Retina (tissue), 1 donor: ENCODE measurements at regions not wholly inside any gene's neighbourhood (a gene's known extent, or its start where the extent isn't known, plus 50 kb on each side); places are given as distances from the start of the nearest gene placed in this dataset.

Experiments used
- DNase-seq: peaks from one replicate; pipeline ENCODE4 v3.0.0-alpha.2; 2016

GRCh38 chr18:43650426-43650825, 373.1 kb upstream of the SYT4 start:
- DNase-seq: no peak

- DNase-seq: no peak
These were observed 373.8 kb upstream of the SYT4 start for GRCh38 chr18:43651057-43651456.

- no peak for DNase-seq
These were observed 379.3 kb upstream of the SYT4 start for GRCh38 chr18:43656547-43656946.

GRCh38 chr18:43661570-43661969, 384.3 kb upstream of the SYT4 start:
- no peak for DNase-seq

GRCh38 chr18:43662657-43663056, 385.4 kb upstream of the SYT4 start:
- DNase-seq: no peak

DNA sequence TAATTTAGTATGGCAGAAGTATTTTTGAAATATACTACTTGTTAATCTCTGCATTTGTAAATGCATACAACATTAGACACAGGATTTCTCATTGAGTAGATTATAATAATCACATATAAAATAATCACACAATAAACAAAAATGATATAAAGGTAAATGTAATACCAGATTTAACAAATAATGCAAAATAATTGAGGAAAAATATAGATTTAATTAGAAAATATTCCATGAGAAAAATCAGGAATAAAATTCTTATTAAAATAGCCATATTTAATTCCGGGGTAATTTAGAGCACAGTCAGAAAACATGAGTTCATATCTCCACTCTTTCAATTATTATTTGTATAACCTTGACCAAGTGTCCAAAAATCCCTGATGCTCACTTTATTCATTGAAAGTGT, 385.9 kb upstream of the SYT4 start:
- no peak for DNase-seq

DNA sequence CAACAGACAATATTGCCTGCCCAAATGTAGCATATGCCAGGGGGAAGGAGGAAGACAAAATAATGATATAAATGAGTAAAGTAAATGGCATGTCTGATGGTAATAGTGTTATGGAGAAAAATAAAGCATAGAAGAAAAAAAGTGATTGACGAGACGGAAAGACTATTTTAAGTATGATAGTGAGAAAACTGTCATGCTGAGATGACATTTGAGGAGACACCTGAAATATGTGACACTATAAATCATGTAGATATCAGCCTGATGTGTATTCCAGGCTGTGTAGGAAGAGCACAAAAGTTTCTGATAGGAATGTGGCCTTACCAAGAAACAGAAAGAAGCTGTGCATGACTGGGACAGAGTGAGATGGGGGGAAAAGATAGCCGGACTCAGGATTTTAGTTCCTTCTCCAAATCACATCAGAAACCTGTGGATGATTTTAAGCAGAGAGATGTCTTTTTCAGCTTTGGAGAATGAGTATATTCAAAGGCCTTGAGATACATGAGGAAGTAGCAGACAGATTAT, 387.3 kb upstream of the SYT4 start:
- no peak for DNase-seq

DNA sequence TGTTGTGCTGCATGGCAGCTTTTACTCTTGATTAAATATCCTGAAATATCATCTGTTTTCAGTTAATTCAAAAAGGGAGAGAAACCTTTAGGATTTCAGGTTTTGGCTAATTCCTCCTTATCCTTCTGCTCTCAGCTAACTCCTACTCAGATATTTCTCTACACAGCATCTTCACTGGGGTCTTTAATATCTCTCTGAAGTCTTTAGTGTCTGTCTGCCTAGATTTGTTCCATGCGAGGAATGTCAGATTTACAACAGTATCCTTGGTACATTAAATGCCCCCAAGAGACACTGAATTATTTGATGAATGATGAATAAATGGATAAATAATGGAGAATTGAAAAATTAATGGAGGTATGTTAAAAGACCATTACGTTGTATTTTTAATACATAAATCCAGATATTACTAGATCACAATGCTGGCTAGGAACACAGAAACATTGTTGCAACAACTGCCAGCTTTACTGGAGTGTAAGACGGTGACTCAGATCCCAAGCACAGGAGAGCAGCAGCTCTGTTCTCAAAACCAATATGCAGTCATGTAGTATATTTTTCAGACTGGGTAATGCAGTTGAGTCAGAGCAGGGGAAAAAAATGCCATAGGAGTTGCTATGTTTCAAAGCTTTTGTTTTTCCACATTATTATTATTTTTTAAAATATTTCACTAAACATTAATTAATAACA, 388.0 kb upstream of the SYT4 start:
- DNase-seq: no peak

GRCh38 chr18:43668866-43669265, 391.6 kb upstream of the SYT4 start:
- DNase-seq: no peak

GRCh38 chr18:43671431-43671830, 394.1 kb upstream of the SYT4 start:
- DNase-seq: no peak

DNA sequence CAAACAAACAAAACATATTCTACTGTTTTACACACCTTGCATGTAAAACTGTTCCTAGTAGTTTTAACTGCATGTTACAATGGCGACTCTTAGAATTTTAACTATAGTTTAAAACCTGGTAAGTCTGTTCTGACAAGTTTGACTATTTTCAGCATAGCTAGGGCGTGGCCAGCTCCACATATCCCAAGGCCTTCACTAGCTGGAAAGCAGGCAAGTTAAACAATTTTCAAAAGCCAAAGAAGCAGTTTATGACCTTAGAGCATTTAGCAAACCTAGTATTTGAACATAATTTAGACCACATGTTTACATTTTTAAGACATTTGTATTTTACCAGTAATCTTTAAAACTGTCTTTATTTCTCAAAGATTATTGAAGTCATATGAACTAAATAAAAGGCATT, 402.8 kb upstream of the SYT4 start:
- no peak for DNase-seq

DNA sequence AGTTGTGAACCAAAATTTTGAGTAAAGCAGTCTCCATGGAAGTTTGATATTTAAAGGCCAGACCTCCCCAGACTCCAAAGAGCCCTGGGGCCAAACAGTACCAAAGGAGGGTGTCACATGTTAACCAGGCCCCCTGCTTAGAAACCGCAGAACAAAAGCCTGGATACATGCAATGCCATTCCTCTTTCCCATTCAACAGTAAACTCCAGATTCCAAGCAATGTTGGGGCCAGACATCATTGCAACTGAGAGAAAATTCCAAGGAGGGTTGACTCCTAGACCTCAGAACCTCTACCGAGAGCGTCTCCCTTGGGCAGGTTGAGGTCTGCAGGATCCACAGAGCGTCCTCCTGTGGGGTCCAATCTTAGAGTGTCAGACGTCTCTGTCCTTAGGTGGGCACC, 404.4 kb upstream of the SYT4 start:
- DNase-seq: no peak

DNA sequence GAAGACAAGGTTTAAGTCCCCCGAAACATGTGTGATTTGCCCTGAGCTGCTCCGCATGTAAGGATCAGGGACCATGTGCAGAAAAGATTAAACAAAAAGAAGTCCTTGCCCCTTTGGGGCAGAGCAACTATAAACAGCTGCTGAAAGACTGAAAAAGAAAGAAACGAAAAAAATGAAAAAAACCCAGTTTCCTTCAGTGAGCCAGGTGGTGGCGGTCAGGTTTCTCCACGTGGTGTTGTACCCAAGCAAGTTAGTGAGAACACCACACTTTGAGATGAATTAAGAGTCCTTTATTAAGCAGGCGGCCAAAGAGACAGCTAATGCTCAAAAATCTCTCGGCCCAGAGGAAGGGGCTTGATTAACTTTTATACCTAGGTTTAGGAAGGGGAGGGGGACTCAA, 404.9 kb upstream of the SYT4 start:
- DNase-seq: no peak

GRCh38 chr18:43686709-43687108, 409.4 kb upstream of the SYT4 start:
- DNase-seq: no peak

DNA sequence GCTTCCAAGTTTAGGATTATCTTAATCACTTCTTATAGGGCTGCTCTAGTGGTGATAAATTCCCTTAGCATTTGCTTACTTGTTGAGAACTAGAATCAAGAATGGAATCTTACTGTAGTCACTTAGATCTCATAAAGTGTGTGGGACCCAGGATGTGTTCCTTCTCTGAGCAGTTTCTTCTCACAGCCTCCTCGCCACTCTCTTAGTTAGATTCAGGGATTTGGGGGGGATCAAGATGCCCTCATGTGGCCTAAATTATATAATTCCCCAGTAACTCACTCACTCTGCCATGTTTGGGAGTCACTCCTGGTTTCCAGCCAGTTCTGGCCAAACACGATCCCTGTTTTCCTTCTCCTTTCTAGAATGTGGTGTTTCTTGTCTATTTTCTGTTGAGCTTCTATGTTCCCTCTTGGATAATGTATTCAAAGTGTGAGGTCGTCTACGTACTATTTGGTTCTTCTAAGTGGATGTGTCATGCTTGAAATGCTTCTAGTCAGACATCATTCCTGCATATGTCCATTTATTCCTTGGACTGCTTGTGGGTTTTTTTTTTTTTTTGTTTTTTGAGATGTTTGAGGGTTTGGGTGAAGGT, 414.9 kb upstream of the SYT4 start:
- DNase-seq: no peak

DNA sequence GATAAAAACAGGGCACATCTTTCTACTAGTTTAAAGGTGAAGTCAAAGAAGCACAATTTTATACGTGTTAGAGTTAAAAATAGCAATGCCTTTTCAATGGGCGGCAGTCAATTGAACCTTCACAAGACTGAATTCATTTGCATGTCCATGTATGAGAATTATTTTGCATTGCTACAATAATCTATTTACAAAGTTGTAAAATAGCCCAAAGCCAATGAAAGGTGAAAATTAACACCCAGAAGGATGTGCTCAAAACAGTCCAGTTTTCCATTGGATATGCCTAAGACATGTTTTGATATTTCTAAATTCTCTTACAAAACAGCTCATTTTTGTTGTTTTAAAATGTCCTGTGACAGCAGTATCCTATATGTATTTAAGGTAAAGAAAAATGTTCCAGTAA, 425.1 kb upstream of the SYT4 start:
- DNase-seq: no peak

GRCh38 chr18:43703050-43703449, 425.8 kb upstream of the SYT4 start:
- DNase-seq: no peak

DNA sequence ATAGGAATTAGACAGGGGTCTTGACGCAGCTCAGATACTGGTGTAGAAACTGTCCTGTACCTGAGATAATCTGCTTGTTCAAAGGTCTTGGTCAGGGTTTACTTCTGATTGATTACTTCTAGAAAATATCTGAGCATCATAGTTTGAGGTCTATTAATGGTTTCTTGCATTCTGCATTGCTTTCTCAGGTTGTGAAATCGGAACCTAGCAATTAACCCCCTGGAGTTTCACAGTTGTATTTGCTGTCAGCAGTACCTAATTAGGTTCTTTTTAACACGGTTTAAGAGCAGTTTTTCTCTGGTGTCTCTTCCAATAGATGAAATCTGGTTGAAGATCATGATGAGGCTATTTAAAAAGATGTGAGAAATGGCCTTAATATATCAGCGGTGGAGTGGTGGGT, 428.6 kb upstream of the SYT4 start:
- DNase-seq: no peak

- no peak for DNase-seq
These were observed 432.8 kb upstream of the SYT4 start for GRCh38 chr18:43710135-43710534.

DNA sequence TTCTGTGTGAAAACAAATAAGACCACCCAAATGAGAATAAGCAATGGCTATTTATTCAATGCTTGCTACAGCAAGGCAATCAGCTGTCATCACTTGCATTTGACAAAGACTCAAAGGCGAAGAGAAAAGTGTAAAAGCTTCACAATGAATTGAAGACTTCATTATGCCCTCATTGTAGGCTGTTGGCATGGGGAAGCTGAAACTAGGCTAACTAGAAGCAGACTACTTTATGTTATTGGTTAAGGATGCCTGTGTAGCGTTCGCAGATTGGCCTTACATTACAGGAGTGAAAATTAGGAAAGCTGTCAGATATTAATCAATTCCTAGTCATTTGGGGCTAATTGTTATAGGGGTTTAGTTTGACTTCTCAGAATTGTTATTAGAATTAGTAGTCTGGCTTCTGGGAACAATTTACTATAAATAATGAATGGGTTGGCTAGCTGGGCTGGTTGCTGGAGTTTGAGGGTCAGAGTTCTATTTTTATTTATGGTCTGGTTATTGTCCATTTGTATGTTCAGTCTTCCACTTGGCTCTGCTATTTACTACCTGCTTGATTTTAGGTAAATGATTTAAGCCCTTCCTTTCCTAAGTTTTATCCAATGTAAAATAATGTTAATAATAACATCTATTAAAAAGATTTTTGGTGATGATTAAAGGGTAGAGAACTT, 437.2 kb upstream of the SYT4 start:
- DNase-seq: peak; percentile 16

- DNase-seq: no peak
These were observed 442.0 kb upstream of the SYT4 start for GRCh38 chr18:43719267-43719795.

- DNase-seq: no peak
These were observed 442.8 kb upstream of the SYT4 start for GRCh38 chr18:43720041-43720440.

DNA sequence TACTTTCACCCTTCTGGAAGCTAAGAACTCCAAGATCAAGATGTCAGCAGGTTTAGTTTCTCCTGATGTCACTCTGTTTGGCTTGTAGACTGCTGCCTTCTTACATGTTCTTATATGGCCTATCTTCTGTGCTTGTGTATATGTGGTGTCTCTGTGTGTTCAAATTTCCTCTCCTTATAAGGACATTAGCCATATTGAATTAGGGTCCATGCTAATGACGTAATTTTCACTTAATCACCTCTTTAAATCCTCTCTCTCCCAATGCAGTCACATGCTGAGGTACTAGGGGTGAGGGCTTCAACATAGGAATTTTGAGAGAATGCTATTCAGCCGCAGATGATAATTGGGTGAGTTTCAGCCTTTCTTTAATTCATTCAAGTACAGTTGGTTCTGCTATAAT, 458.3 kb upstream of the SYT4 start:
- no peak for DNase-seq
